ACC112 (cell line): ENCODE measurements at regions not wholly inside any gene's neighbourhood (a gene's known extent, or its start where the extent isn't known, plus 50 kb on each side); places are given as distances from the start of the nearest gene placed in this dataset.
"Not testable (repeated sequence)": the region's sequence is repeated elsewhere in the genome, so short reads cannot be mapped to it uniquely, and the experiment has no call there.

Source experiments
- H2AFZ ChIP-seq: fragments of 200-600 bp; sonication (generic); one replicate; pipeline ENCODE4 v1.6.0; 2017; ENCODE audit warnings: antibody characterized with exemption, low read length; ENCODE audit not compliant: unreplicated experiment
- H3K27ac ChIP-seq: fragments of 200-600 bp; sonication (generic); 2 replicates; pipeline ENCODE4 v1.5.1; 2014; ENCODE audit warnings: low read depth, mild to moderate bottlenecking, antibody characterized with exemption, low read length, moderate library complexity
- H3K27me3 ChIP-seq: fragments of 200-600 bp; sonication (generic); 2 replicates; pipeline ENCODE4 v1.6.1; 2014; ENCODE audit warnings: mild to moderate bottlenecking, antibody characterized with exemption, low read length, moderate library complexity, mixed read lengths; ENCODE audit not compliant: insufficient read depth
- H3K36me3 ChIP-seq: fragments of 200-600 bp; sonication (generic); 2 replicates; pipeline ENCODE4 v1.6.1; 2016; ENCODE audit warnings: mild to moderate bottlenecking, antibody characterized with exemption, low read length, moderate library complexity, mixed read lengths; ENCODE audit not compliant: insufficient read depth
- H3K4me1 ChIP-seq: fragments of 200-600 bp; sonication (generic); one replicate; pipeline ENCODE4 v1.6.1; 2016; ENCODE audit warnings: low read length, mixed read lengths; ENCODE audit not compliant: insufficient read depth, unreplicated experiment, control insufficient read depth
- H3K4me3 ChIP-seq: fragments of 200-600 bp; sonication (generic); 2 replicates; pipeline ENCODE4 v1.5.1; 2014; ENCODE audit warnings: mild to moderate bottlenecking, low read depth, low read length
- H3K79me2 ChIP-seq: fragments of 200-600 bp; sonication (generic); one replicate; pipeline ENCODE4 v1.6.0; 2016; ENCODE audit warnings: low read length; ENCODE audit not compliant: control insufficient read depth, unreplicated experiment, insufficient read depth

GRCh38 chr1:221567859-221568507 lies 173.9 kb downstream of the DUSP10 start:
- Histone ChIP-seq H3K4me1 (no peaks in the 10 kb centered on the region), H3K4me3 (no peak overlapping the region), H2AFZ (no peak overlapping the region), H3K36me3 (no peaks in the 10 kb centered on the region), H3K79me2 (no peaks in the 10 kb centered on the region), H3K27me3 (no peaks in the 10 kb centered on the region), H3K27ac (no peak overlapping the region)

GRCh38 chr1:221573756-221574155 lies 168.1 kb downstream of the DUSP10 start:
- no peaks in the 10 kb centered on the region for H3K79me2 ChIP-seq
- no peaks in the 10 kb centered on the region for H3K36me3 ChIP-seq
- no peak overlapping the region for H3K4me3 ChIP-seq
- no peaks in the 10 kb centered on the region for H3K27me3 ChIP-seq
- H2AFZ ChIP-seq = no peak overlapping the region
- H3K27ac ChIP-seq = no peak overlapping the region
- H3K4me1 ChIP-seq = no peaks in the 10 kb centered on the region

- Histone ChIP-seq H3K4me3 (no peak overlapping the region), H3K79me2 (no peaks in the 10 kb centered on the region), H3K36me3 (no peaks in the 10 kb centered on the region), H3K27ac (no peak overlapping the region), H2AFZ (no peak overlapping the region), H3K4me1 (no peaks in the 10 kb centered on the region), H3K27me3 (no peaks in the 10 kb centered on the region)
Measured at GRCh38 chr1:221574529-221574928, 167.4 kb downstream of the DUSP10 start.

GRCh38 chr1:221575605-221576004 lies 166.3 kb downstream of the DUSP10 start:
- H2AFZ ChIP-seq = no peak overlapping the region
- no peak overlapping the region for H3K27ac ChIP-seq
- no peaks in the 10 kb centered on the region for H3K79me2 ChIP-seq
- H3K4me1 ChIP-seq = no peaks in the 10 kb centered on the region
- no peak overlapping the region for H3K4me3 ChIP-seq
- no peaks in the 10 kb centered on the region for H3K27me3 ChIP-seq
- H3K36me3 ChIP-seq = no peaks in the 10 kb centered on the region

GRCh38 chr1:221576268-221576667 lies 165.6 kb downstream of the DUSP10 start:
- no peak overlapping the region for H3K27ac ChIP-seq
- no peak overlapping the region for H3K4me3 ChIP-seq
- H3K27me3 ChIP-seq = no peaks in the 10 kb centered on the region
- H3K79me2 ChIP-seq = no peaks in the 10 kb centered on the region
- no peaks in the 10 kb centered on the region for H3K36me3 ChIP-seq
- no peaks in the 10 kb centered on the region for H3K4me1 ChIP-seq
- no peak overlapping the region for H2AFZ ChIP-seq

- Histone ChIP-seq H3K79me2 (no peaks in the 10 kb centered on the region), H3K4me3 (no peak overlapping the region), H3K27me3 (no peaks in the 10 kb centered on the region), H3K36me3 (no peaks in the 10 kb centered on the region), H3K27ac (no peak overlapping the region), H2AFZ (no peak overlapping the region), H3K4me1 (no peaks in the 10 kb centered on the region)
Measured at GRCh38 chr1:221583465-221583864, 158.4 kb downstream of the DUSP10 start.

GRCh38 chr1:221587013-221587412 lies 154.9 kb downstream of the DUSP10 start:
- not testable (repeated sequence) for H3K27ac ChIP-seq, H3K79me2 ChIP-seq, H3K4me3 ChIP-seq, H3K4me1 ChIP-seq, H3K27me3 ChIP-seq, H2AFZ ChIP-seq, H3K36me3 ChIP-seq

- H3K27ac ChIP-seq, H2AFZ ChIP-seq, H3K79me2 ChIP-seq, H3K36me3 ChIP-seq, H3K4me3 ChIP-seq, H3K4me1 ChIP-seq, H3K27me3 ChIP-seq: not testable (repeated sequence)
Measured at GRCh38 chr1:221591250-221591649, 150.6 kb downstream of the DUSP10 start.

- Histone ChIP-seq H2AFZ (no peak overlapping the region), H3K4me1 (no peaks in the 10 kb centered on the region), H3K36me3 (no peaks in the 10 kb centered on the region), H3K79me2 (no peaks in the 10 kb centered on the region), H3K27me3 (no peaks in the 10 kb centered on the region), H3K4me3 (no peak overlapping the region), H3K27ac (no peak overlapping the region)
Measured at GRCh38 chr1:221594576-221594975, 147.3 kb downstream of the DUSP10 start.

- Histone ChIP-seq H2AFZ (no peak overlapping the region), H3K27ac (no peak overlapping the region), H3K36me3 (no peaks in the 10 kb centered on the region), H3K27me3 (no peaks in the 10 kb centered on the region), H3K79me2 (no peaks in the 10 kb centered on the region), H3K4me1 (no peaks in the 10 kb centered on the region), H3K4me3 (no peak overlapping the region)
Measured at GRCh38 chr1:221598122-221598521, 143.8 kb downstream of the DUSP10 start.

GRCh38 chr1:221601166-221601565 lies 140.7 kb downstream of the DUSP10 start:
- no peaks in the 10 kb centered on the region for H3K27me3 ChIP-seq
- no peaks in the 10 kb centered on the region for H3K4me1 ChIP-seq
- no peak overlapping the region for H2AFZ ChIP-seq
- no peaks in the 10 kb centered on the region for H3K36me3 ChIP-seq
- H3K27ac ChIP-seq = no peak overlapping the region
- no peaks in the 10 kb centered on the region for H3K79me2 ChIP-seq
- H3K4me3 ChIP-seq = no peak overlapping the region
